Limb (tissue), 2 donors: ENCODE measurements at regions not wholly inside any gene's neighbourhood (a gene's known extent, or its start where the extent isn't known, plus 50 kb on each side); places are given as distances from the start of the nearest gene placed in this dataset.

Source experiments
- DNase-seq, 2 donors: peaks; one replicate each; pipeline ENCODE4 v3.0.0-alpha.2; 2016; ENCODE audit errors: extremely low spot score in 2 of 2

GRCh38 chr9:21564175-21564574 lies 82.1 kb upstream of the IFNE start:
- no peak for DNase-seq

GRCh38 chr9:21565155-21565554 lies 83.0 kb upstream of the IFNE start:
- no peak for DNase-seq

GRCh38 chr9:21567926-21568325 lies 85.8 kb upstream of the IFNE start:
- no peak for DNase-seq

GRCh38 chr9:21568484-21568883 lies 86.4 kb upstream of the IFNE start:
- no peak for DNase-seq

GRCh38 chr9:21569721-21570120 lies 87.6 kb upstream of the IFNE start:
- no peak for DNase-seq

- DNase-seq: no peak
Measured at GRCh38 chr9:21570643-21571275, 88.6 kb upstream of the IFNE start.

- DNase-seq: no peak
Measured at GRCh38 chr9:21574261-21574660, 92.1 kb upstream of the IFNE start.

- no peak for DNase-seq
Measured at GRCh38 chr9:21576331-21577189, 94.4 kb upstream of the IFNE start.

- no peak for DNase-seq
Measured at GRCh38 chr9:21579247-21579671, 97.1 kb upstream of the IFNE start.

- DNase-seq: no peak
Measured at GRCh38 chr9:21579743-21580142, 97.6 kb upstream of the IFNE start.

- DNase-seq: no peak
Measured at GRCh38 chr9:21580636-21581378, 98.7 kb upstream of the IFNE start.

- no peak for DNase-seq
Measured at GRCh38 chr9:21583628-21584377, 101.7 kb upstream of the IFNE start.

- DNase-seq: no peak
Measured at GRCh38 chr9:21584890-21585289, 102.8 kb upstream of the IFNE start.

- DNase-seq: no peak
Measured at GRCh38 chr9:21585756-21586752, 103.9 kb upstream of the IFNE start.

GRCh38 chr9:21589344-21590056 lies 107.4 kb upstream of the IFNE start:
- no peak for DNase-seq

GRCh38 chr9:21590058-21590996 lies 108.2 kb upstream of the IFNE start:
- DNase-seq: no peak

GRCh38 chr9:21591221-21592062 lies 109.3 kb upstream of the IFNE start:
- no peak for DNase-seq

- no peak for DNase-seq
Measured at GRCh38 chr9:21592063-21592338, 109.9 kb upstream of the IFNE start.
